Activated B cell treated with CpG ODN at 0.5 μM for 24 hours (primary cell): ENCODE measurements at regions not wholly inside any gene's neighbourhood (a gene's known extent, or its start where the extent isn't known, plus 50 kb on each side); places are given as distances from the start of the nearest gene placed in this dataset.

ENCODE experiments used
- ATAC-seq: fragments of 200-7000 bp; cut with Tn5 transposase; one replicate; pipeline ENCODE4 v1.10.0; 2021; ENCODE audit warnings: low read depth, mild to moderate bottlenecking, moderate library complexity
- CTCF ChIA-PET: fragments of 350-600 bp; sonication (Branson Sonifier 250); formaldehyde crosslinking; loops from one replicate; lab custom pipeline; 2021; ENCODE audit warnings: antibody characterized with exemption; lab: Charles Lee
- POLR2A ChIA-PET: fragments of 350-600 bp; sonication (Branson Sonifier 250); formaldehyde crosslinking; loops from one replicate; lab custom pipeline; 2021; ENCODE audit warnings: antibody characterized with exemption; lab: Charles Lee
- DNase-seq: peaks from one replicate; pipeline ENCODE4 v3.0.0; 2022
- H3K27ac Mint-ChIP-seq: one replicate; pipeline ENCODE4 v1.8.0; 2020; ENCODE audit warnings: mixed read lengths
- H3K27me3 Mint-ChIP-seq: one replicate; pipeline ENCODE4 v1.8.0; 2021; ENCODE audit warnings: mixed read lengths
- H3K36me3 Mint-ChIP-seq: one replicate; pipeline ENCODE4 v1.8.0; 2021; ENCODE audit warnings: low read depth, mixed read lengths
- H3K4me1 Mint-ChIP-seq: one replicate; pipeline ENCODE4 v1.8.0; 2021; ENCODE audit warnings: mixed read lengths
- H3K4me3 Mint-ChIP-seq: one replicate; pipeline ENCODE4 v1.8.0; 2020; ENCODE audit warnings: mild to moderate bottlenecking, mixed read lengths
- H3K9me3 Mint-ChIP-seq: one replicate; pipeline ENCODE4 v1.8.0; 2020; ENCODE audit warnings: mixed read lengths
- intact Hi-C: fragments of 100-400 bp; cut with micrococcal nuclease; formaldehyde crosslinking; loops from one replicate; pipeline ENCODE4 v1.15.1; 2024
- TF ChIP-seq, protein P1 (sequence below): fragments of 200-600 bp; IDR thresholded peaks from one replicate; pipeline ENCODE4 v1.8.0; 2022; ENCODE audit warnings: antibody characterized with exemption, mild to moderate bottlenecking

DNA sequence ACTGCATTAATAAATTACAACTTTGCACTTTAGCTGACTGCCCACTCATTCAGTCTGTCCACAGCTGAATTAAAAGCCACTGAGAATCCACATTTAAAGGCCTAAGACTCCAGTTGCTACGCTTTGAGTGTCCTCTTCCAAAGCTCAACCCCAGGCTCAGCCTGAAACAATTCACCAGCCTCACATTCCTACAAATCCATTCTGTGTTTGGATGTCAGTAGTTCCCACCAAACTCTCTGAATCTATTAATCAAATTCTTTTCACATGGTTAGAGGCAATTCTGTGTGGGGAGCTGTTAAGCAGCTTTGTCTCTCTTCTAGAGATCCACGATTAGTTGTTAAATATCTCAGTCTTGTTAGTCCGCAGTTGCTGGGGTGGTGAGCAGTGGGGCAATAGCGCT, 116.8 kb upstream of the UBE2E2 start:
- H3K9me3 Mint-ChIP-seq, result no peaks in the 10 kb centered on the region
- ChIA-PET POLR2A (no interaction called here), CTCF (interaction anchor here (0.7 kb wide), 1 partner anchor 139 kb away, joined by 3 read pairs; no protein-coding TSS in a partner anchor)
- no peak overlapping the region for H3K27ac Mint-ChIP-seq
- DNase-seq, result no peak
- ATAC-seq, result no peak
- intact Hi-C loops, result no loop called here
- TF ChIP-seq, protein P1, sequence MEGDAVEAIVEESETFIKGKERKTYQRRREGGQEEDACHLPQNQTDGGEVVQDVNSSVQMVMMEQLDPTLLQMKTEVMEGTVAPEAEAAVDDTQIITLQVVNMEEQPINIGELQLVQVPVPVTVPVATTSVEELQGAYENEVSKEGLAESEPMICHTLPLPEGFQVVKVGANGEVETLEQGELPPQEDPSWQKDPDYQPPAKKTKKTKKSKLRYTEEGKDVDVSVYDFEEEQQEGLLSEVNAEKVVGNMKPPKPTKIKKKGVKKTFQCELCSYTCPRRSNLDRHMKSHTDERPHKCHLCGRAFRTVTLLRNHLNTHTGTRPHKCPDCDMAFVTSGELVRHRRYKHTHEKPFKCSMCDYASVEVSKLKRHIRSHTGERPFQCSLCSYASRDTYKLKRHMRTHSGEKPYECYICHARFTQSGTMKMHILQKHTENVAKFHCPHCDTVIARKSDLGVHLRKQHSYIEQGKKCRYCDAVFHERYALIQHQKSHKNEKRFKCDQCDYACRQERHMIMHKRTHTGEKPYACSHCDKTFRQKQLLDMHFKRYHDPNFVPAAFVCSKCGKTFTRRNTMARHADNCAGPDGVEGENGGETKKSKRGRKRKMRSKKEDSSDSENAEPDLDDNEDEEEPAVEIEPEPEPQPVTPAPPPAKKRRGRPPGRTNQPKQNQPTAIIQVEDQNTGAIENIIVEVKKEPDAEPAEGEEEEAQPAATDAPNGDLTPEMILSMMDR, result no peak
- H3K4me3 Mint-ChIP-seq, result no peak overlapping the region
- no peaks in the 10 kb centered on the region for H3K27me3 Mint-ChIP-seq
- no peaks in the 10 kb centered on the region for H3K36me3 Mint-ChIP-seq
- H3K4me1 Mint-ChIP-seq, result no peaks in the 10 kb centered on the region

DNA sequence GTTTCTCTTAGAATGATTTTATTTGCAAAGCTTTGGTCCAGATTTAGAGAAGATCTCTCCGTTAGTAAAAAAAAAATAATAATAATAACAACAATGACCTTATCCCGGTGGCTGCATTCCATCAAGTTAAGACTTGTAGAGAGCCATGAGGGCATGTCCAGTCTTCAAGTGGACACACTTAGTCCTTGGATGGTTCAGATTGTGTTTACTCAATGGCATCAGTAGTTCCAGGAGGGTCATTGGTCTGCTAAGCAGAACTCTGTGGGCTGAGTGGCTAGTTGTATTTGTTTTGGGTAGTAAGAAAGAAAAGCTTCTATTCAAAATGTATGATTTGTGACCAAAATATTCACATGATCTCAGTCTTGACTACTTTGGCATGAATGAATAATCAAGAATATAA, 116.3 kb upstream of the UBE2E2 start:
- intact Hi-C loops, result no loop called here
- DNase-seq (no peak), ATAC-seq (no peak)
- Mint-ChIP-seq H3K9me3 (no peaks in the 10 kb centered on the region), H3K27me3 (no peaks in the 10 kb centered on the region), H3K4me3 (no peak overlapping the region), H3K36me3 (no peaks in the 10 kb centered on the region), H3K4me1 (no peaks in the 10 kb centered on the region), H3K27ac (no peak overlapping the region)
- TF ChIP-seq, protein P1, result no peak
- ChIA-PET CTCF (no interaction called here), POLR2A (no interaction called here)

DNA sequence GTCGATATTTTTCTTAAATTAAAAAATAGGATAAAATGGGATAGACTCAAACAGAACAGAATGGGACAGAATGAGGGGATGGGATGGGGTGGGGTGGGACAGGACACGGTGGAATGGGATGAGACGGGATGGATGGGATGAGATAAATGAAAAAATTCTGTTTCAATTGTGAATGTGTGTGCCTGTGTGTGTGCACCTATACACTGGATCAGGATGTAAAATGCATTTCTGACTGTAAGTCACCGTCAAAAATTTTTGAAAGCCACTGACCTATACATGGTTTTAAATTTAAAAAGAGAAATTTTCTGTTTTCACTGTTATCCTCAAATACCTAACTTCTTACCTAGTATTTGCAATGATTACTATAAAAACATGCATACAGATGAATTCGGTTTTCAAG, 108.7 kb upstream of the UBE2E2 start:
- TF ChIP-seq, protein P1, result no peak
- H3K9me3 Mint-ChIP-seq, result no peaks in the 10 kb centered on the region
- POLR2A ChIA-PET, result no interaction called here

DNA sequence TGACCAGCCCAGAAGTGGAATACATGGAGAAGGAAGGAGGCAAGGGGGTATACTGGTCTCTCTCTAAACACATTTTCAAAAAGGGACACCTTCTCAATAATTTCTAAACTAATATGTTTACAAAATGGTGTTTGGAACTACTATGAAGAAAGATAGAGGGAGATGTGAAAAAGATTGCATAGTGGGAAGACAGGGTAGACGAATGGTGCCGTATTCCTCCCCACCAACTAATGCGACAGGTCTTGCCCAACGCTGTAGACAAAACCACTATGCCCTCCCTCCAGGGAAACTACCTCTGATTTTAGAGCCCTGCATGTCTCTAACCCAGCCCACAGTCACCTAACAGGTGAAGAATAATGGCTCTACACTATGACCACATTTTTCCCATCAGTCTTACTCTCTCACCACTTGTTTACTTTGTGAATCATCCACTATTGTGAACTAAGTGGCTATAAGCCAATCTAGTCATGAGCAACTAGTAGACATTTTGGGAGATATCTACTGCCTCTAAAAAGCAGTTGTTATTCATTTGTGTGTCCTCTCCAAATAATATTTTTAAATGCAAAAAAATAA, 108.2 kb upstream of the UBE2E2 start:
- Mint-ChIP-seq H3K4me3 (no peak overlapping the region), H3K27me3 (peaks cover 5% of the 10 kb centered on the region), H3K27ac (no peak overlapping the region), H3K4me1 (peaks cover 12% of the 10 kb centered on the region), H3K9me3 (no peaks in the 10 kb centered on the region), H3K36me3 (no peaks in the 10 kb centered on the region)
- no peak for DNase-seq
- intact Hi-C loops, result no loop called here
- TF ChIP-seq, protein P1, result no peak
- no peak for ATAC-seq
- POLR2A ChIA-PET, result no interaction called here
- CTCF ChIA-PET, result no interaction called here

More for the DNA sequence above, 108.7 kb upstream of the UBE2E2 start:
- intact Hi-C loops, result no loop called here
- H3K27me3 Mint-ChIP-seq, result peaks cover 5% of the 10 kb centered on the region
- ATAC-seq (no peak), DNase-seq (no peak)
- H3K4me1 Mint-ChIP-seq, result peaks cover 8% of the 10 kb centered on the region
- no peak overlapping the region for H3K27ac Mint-ChIP-seq
- H3K4me3 Mint-ChIP-seq, result no peak overlapping the region
- no peaks in the 10 kb centered on the region for H3K36me3 Mint-ChIP-seq
- CTCF ChIA-PET, result no interaction called here

DNA sequence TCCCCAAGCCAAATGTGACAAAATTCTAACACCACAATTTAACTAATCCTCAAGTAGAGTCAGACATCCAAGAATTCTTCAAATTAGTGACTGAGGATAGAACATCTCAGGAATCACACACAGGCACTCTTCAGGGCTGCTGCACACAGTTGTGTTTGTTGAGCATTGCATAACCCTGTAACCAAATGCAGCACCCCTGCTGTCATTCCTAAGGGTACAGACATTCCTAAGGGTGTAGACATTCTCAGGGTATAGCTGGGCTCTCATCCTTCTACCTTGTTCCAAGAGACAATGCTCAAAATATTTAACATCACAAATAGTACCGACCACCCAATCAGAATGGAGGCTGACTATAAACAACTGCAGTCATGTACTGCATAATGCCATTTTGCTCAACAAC, 107.1 kb upstream of the UBE2E2 start:
- intact Hi-C loops, result no loop called here
- TF ChIP-seq, protein P1, result no peak
- Mint-ChIP-seq H3K4me3 (no peak overlapping the region), H3K27ac (no peak overlapping the region), H3K36me3 (no peaks in the 10 kb centered on the region), H3K9me3 (no peaks in the 10 kb centered on the region), H3K27me3 (peaks cover 5% of the 10 kb centered on the region), H3K4me1 (peaks cover 19% of the 10 kb centered on the region)
- ATAC-seq (no peak), DNase-seq (no peak)
- POLR2A ChIA-PET, result no interaction called here
- CTCF ChIA-PET, result no interaction called here
